HK-2 (cell line): ENCODE measurements at regions not wholly inside any gene's neighbourhood (a gene's known extent, or its start where the extent isn't known, plus 50 kb on each side); places are given as distances from the start of the nearest gene placed in this dataset.
"Not testable (repeated sequence)": the region's sequence is repeated elsewhere in the genome, so short reads cannot be mapped to it uniquely, and the experiment has no call there.

Source experiments
- DNase-seq: peaks from one replicate; pipeline ENCODE4 v3.0.0-alpha.2; 2018; ENCODE audit not compliant: unreplicated experiment

DNA sequence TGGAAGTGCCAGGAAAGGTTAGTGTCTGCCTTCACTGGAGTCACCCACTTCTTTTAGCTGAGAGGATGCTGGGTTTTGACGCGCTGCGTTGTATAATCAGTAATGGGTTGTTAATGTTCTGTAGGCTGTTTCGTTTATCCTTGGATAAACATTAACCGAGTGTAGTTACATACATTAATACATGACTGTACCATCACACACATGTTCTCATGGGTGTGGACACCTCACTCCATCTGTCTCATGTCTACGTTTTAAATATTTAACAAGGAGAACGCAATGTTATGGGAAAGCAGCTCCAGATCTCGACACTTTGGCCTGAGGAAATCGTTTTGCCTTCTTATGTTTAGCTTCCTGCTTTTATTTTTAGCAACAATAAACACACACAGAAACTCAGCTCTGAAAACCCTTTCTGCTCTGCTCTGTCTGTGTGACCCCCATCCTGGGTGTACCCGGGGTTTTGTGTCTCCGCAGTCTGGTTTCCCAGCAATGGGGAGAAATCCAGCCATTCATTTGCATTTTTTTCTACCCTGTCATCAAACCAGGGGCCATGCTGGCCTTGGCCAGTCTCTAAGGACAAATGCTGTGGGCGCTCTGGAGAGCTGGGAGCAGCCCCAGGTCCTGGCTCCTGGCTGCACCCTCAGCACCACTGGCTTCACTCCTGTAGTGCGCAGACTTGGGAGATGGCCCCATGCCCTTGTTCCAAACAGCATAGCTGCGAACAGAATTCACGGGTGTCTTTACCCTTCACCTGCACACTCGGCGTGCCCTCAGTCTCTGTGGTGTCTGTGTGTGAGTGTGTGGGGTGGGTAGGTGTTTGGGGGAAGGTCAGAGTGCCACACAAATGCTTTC lies 110.8 kb downstream of the ERMARD start:
- DNase-seq, result no peak

DNA sequence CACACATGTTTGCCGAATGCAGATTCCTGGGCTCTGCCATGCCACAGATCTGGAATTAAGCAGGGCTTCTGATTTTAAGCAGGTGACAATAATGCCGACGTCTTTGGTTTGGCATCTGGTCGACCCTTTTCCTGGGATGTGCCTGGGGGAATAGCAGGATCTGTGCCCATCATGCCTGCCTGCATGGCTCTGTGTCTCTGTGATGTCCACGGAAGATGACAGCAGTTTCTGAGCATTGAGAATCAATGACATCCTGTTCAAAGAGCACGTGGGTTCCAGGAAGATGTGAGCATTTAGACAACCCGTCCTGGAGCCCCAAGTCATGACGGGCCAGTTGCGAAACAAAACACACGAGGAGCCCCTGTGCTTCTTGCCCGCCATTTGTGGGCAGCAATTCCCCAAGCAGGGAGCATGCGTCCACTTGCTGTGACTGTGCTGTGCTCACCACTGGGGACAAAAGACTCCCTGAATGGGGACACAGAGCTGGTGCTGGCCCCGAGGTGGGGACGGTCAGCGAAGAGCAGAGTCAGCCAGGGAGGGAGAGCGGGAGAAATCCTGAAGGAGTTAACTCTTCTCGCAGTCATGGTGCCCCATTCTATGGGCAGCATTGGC lies 110.1 kb downstream of the ERMARD start:
- no peak for DNase-seq

DNA sequence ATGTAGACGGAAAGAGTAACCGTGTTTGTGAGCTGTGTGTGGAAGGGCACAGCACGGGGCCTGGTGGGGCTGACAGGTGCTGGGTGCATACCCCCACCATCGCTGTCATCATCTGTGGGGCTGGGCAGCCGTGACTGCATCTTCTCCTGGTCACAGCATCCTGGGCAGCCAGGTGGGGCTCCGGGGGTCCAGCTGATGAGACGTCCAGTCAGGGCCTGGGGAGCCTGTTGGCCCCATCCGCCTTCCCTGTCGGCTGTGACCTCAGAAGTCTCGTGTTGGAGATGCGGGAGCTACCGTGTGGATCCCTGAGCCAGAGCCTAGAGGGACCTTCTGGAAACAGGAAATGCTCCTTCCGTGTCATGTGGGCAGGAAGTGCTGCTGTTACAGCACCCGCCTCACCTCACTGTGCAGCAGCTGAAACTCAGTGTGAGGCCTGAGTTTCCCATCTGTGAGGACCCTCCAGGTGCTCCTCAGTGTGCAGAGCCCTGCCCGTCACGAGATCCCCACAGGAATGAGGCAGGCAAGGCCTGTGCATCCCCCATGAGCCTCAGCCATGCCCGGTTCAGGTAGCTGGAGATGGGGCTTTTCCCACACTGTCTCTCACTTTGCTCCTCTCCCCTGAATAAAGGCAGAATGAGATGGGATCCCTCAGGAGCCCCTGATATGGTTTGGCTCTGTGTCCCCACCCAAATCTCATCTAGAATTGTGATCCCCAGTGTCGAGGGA lies 108.7 kb downstream of the ERMARD start:
- no peak for DNase-seq

DNA sequence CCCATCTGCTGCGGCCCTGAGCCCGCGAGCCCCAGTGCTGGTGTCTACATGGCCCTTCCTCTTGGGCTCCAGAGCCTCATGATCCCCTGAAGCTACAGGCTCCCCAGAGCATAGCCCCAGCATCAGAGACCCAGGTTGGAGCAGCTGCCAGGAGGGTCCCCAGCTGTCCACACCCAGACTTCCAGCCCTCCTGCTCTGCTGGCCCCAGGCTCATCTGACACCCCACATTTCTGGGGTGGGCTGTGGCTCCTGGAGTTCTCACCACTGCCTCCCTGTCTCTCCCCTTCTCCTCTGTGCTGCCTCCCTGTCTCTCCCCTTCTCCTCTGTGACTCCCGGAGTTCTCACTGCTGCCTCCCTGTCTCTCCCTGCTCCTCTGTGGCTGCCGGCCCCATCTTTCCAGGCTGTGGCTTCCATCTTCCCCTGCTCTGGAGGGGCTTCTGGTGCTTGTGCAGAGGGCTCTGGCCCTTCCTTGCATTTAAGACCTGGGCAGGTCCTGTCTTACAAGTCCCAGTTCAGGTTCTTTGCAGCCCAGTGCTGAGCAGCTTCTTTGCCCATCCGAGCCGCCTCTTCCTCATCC lies 108.1 kb downstream of the ERMARD start:
- no peak for DNase-seq

DNA sequence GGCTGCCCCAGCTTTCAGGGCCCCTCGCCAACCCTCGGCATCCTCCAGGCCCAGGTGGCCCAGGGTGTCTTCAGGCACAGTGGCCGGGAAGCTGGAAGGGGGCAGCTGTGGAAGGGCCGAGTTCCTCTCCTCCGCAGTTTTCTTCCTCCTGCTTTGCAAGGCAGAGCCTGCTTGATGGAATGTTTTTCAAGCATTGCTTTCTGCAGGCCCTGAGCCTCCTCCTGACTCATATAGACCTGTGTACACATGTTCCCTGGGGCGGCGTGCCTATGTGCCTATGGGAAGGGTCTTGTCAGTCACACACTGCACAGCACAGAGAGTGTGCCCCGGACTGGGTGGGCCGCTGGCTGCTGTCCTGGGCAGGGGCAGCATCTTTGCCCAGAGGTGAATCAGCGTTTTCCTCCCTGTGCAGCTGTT lies 107.5 kb downstream of the ERMARD start:
- DNase-seq, result no peak

DNA sequence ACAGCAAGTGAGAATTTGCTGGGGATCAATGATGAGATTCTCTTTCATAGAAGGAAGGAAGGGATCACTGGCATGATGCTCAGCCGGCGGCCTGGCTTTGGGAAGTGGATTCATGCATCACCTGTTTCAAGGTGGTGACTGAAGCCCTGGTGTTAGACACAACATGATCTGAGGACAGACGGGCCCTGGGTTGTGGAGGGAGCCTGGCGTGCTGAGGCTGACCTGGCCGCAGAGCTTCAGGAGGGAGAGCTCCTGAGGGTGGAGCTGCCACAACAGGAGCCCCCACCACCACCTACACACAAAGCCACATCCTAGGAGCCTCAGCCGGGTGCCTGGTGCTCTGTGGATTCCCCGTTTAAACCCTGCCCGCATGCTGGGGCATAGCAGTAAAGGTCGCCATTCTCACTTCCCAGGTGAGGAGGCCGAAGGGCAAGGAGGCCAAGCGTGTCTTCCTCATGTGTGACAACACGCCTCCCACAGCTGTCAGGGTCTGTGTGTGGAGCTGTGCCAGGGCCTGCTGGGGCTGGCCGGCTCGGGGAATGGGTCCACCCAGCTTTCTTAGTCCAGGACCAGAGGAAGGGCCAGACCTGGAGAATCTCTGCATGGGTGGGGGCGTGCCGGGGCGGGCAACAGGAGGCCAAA lies 107.0 kb downstream of the ERMARD start:
- no peak for DNase-seq

DNA sequence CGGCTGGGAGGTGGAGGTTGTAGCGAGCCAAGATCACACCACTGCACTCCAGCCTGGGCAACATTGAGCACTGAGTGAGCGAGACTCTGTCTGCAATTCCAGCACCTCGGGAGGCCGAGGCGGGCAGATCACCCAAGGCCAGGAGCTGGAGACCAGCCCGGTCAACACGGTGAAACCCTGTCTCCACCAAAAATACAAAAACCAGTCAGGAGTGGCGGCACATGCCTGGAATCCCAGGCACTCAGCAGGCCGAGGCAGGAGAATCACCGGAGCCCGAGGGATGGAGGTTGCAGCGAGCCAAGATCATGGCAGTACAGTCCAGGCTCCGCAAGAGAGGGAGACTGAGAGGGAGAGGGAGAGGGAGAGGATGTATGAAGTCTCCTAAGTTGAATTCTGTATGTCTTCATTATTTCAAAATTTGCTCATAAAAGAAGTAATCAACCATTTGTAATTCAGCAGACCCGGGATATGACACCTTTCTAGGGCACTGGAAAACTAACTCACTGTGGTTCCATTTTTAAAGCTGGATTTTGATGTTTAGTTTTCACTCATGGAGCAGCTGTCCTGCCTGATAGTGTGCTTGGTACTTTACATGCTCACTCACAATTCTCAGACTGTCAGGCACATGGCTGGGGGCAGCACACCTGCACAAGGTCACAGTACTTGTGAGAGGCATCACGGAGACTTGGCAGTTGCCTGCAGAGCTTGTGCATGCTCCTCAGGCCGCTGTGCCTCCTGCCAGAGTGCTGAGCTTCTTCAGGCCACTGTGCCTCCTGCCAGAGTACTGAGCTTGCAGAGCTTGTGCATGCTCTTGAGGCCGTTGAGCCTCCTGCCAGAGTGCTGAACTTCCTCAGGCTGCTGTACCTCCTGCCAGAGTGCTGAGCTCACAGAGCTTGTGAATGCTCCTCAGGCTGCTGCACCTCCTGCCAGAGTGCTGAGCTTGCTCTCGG lies 106.2 kb downstream of the ERMARD start:
- DNase-seq, result no peak

DNA sequence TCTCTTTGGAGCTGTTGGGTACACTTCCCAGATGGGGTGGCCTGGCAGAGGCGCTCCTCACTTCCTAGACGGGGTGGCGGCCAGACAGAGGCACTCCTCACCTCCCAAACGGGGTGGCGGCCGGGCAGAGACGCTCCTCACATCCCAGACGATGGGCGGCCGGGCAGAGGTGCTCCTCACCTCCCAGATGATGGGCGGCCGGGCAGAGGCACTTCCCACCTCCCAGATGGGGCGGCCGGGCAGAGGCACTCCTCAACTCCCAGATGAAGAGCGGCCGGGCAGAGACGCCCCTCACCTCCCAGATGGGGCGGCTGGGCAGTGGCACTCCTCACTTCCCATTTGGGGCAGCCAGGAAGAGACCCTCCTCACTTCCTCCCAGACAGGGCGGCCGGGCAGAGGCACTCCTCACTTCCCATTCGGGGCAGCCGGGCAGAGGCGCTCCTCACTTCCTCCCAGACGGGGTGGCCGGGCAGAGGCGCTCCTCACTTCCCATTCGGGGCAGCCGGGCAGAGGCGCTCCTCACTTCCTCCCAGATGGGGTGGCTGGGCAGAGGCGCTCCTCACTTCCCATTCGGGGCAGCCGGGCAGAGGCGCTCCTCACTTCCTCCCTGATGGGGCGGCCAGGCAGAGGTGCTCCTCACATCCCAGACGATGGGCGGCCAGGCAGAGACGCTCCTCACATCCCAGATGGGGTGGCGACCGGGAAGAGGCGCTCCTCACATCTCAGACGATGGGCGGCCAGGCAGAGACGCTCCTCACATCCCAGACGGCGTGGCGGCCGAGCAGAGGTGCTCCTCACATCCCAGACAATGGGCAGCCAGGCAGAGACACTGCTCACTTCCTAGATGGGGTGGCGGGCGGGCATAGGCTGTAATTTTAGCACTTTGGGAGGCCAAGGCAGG lies 105.3 kb downstream of the ERMARD start:
- DNase-seq, result not testable (repeated sequence)

DNA sequence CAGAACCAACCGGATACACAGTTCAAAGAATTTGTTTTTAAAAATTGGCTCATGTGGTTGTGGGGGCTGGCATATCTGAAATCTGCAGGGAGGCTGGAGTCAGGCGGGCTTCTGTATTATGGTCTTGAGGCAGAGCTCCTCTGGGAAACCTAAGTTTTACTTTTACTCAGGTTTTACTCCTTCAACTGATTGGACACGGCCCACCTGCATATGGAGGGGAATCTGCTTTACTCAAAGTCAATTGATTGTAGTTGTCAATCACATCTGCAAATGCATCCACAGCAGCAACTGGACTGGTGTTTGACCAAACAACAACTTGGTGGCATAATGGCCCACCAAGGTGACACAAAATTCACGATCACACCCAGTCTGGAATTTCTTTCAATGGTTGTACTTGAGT lies 103.4 kb downstream of the ERMARD start:
- no peak for DNase-seq

DNA sequence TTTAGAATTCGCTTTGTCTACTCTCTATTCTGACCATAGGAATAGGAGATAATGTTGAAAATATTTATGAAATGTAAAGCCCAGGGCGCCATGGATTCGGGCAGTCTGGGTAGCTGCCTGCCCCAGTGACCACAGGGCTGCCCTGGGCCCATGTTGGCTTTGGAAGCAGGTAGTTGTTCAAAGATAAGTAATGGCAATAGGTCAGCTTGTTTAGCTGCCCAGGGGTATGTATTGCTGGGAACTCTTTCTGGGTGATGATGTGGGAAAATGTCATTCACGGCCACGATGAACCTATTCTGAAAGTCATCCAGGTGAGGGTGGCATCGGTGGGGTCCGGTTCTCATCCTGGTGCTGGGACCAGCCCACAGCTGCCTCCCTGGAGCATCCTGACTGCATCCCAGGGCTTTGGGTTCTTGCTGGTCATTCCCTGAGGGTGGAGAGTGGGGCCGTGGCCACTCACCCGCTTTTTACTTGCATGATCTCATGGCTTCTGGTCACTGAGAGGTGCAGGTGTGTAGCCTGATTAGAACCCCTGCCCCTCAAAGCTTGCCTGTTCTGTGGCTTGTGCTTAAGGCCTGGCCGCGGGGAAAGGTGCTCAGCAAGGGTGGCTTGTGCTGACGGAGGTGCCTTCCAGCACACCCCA lies 102.8 kb downstream of the ERMARD start:
- no peak for DNase-seq

DNA sequence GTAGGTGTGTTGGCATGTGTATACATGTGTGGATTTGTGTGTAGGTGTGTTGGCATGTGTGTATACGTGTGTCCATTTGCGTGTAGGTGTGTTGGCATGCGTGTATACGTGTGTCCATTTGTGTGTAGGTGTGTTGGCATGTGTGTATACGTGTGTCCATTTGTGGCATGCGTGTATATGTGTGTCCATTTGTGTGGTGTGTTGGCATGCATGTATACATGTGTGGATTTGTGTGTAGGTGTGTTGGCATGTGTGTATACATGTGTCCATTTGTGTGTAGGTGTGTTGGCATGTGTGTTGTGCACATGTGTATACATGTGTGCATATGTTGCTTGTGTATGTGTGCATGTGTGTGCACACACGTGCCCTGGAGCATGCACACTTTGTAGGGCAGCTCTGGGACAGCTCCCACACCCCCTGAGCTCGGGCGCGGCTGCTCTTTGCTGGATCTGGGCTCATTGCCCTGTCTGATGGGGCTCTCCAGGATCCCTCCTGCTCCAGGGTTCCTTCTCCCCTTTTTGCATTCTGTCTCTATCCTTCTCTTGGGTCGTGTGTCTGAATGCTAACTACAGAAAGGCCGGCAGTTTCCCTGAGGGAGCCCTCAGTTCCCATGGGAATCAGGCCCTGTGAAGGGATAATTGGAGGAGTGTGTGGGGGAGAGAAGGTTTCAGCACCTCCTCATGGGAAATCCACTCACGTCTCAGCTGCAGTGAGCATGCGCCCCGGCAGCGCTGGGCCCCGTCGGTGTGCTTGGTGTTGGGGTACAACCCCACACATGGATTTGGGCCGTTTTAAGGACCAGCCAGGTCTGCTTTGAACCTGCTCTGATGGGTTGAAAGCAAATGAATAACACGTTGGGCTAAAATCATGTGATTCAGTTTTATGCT lies 102.0 kb downstream of the ERMARD start:
- DNase-seq, result no peak

DNA sequence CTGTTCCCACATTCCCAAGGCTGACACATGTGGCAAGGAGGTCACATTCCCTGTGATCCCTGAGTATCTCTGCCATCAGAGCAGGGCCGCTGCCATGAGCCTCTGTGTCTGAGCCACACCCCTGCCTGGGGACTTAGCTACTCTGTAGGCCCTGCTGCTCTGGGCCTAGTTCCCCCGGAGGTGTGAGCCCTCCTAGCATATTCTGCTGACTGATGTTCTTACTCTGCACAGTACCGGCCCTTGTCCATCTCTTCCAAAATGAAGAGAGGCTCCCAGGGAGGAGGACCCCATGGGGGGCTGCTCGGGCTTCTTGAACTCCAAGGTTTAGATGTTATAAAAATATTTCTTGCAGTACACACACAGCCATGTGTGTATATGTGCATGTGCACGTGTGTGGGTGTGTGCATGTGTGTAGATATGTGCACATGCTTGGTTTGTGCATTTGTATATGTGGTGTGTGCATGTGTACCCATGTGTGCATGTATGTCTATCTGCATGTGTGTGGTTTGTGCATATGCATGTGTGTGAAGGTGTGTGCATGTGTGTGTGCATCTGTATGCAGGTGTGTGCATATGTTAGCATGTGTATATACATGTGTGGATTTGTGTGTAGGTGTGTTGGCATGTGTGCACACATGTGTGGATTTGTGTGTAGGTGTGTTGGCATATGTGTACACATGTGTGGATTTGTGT lies 101.2 kb downstream of the ERMARD start:
- DNase-seq, result no peak

DNA sequence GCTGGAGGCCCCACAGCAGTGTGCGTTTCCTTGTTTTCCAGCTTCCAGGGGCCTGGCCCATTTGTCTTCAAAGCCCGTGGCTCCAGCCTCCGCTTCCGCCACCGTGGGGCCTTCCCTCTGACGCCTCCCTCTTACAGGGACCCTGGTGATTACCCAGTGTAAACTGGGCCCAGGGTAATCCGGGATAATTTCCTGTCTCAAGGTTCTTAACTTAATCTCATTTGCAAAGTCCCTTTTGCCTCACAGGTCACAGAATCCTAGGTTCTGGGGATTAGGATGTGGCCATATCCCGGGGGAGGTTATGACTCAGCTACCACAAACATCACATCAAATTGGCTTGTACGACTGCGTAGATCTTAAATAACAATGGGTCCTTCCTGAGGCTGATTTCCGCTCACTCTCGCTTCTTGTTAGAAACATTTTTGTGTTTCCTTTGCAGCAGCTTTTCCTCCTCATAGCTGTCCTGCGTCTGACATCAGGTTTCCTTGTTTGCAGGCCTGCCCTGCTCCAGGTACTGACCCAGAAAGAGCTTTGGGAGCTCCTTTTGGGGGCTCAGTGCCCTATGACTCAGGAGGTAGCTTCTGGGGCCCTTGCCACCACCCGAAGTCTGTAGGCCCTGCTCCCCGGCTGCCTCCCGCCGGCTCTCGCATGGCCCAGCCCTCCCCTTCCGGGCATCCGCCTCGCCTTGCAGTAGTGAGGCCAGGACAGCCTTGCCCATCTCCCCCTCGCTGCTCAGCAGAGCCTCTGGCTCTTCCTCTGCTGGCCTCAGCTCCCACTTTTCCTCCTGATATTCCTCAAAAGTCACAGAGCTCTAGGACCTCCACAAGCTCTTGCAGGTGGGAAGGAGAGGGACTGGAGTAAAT lies 100.5 kb downstream of the ERMARD start:
- no peak for DNase-seq

DNA sequence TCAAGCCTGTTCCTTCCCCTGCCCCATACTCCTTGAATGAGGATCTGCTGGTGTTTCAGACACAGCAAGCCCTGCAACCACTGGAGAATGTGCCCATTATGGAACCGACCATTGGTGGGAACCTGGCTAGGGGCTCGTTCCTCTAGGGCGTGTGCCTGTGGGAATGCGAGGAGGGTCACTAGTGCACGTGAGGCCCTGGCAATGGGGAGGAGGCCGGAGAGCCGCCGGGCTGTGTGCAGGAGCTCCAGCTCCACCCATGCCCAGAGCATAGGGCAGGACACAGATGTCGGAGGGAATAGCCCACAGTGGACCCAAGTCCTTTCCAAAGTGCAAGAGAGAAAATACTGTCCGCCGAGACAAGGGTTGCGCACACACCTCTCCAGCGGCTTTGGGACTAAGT lies 99.3 kb downstream of the ERMARD start:
- DNase-seq, result no peak

DNA sequence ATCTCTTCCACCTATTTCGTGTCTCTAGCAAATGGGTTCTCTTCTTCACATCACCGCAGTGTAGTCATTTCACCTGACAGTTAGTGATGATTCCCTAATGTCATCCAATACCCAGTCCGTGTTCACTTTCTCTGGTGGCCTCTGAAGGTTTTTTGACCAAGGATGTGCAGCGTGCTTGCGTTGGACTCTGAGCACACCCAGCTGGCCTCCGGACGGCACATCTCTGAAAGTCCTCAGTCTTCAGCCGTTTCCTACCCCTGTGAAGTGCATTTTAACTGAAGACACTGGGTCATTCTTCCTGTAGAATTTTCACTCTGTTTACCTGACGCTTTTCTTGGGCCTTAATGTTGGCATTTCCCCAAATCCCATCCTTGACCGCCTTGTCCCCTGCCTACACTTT lies 98.7 kb downstream of the ERMARD start:
- no peak for DNase-seq

DNA sequence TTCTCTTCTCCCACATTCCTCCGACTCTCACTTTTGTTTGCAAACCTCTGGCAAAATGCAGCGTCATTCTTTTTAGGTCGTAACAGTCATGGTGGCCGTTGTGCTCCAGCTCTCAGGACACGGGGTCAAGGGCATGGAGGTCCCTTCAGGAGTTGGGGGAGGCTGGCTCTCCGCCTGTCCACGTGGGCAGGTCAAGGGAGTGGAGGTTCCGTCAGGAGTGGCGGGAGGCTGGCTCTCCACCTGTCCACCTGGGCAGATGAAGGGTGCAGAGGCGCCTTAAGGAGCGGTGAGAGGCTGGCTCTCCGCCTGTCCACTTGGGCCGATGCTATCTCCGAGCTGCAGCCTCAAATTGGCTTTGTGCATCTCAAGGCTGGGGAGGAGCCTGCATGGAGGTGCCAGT lies 98.0 kb downstream of the ERMARD start:
- no peak for DNase-seq

DNA sequence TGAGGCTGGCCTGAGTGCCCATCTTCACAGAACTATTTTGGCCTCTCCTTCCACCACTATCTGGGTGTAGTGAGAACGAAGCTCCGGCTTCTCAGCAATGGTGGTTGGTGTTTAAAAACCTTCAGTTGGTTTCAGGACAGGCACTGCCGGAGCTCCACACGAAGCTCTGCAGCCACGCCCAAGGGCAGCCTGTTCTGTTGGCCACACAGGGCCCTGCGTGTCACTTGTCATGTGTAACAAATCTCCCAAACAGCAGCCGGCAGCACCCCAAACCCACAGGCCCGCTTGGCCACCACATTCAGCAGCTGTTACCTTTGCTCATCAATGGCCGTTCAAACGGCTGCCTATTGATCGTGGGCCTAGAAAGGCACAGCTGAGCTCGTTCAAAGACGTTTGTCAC lies 97.5 kb downstream of the ERMARD start:
- DNase-seq, result no peak
